KMS-11 (cell line): ENCODE measurements at regions not wholly inside any gene's neighbourhood (a gene's known extent, or its start where the extent isn't known, plus 50 kb on each side); places are given as distances from the start of the nearest gene placed in this dataset.

Experiments
- H2AFZ ChIP-seq: fragments of 200-600 bp; sonication (generic); 2 replicates; pipeline ENCODE4 v1.6.1; 2016; ENCODE audit warnings: antibody characterized with exemption, mixed run types, low read depth
- H3K27ac ChIP-seq: fragments of 200-600 bp; sonication (generic); 2 replicates; pipeline ENCODE4 v1.6.1; 2016; ENCODE audit warnings: mild to moderate bottlenecking, mixed run types
- H3K27me3 ChIP-seq: fragments of 200-600 bp; sonication (generic); 2 replicates; pipeline ENCODE4 v1.6.1; 2017; ENCODE audit warnings: mild to moderate bottlenecking, low read depth, mixed run types, moderate library complexity; ENCODE audit not compliant: insufficient read depth
- H3K36me3 ChIP-seq: fragments of 200-600 bp; sonication (generic); 2 replicates; pipeline ENCODE4 v1.6.1; 2017; ENCODE audit warnings: mild to moderate bottlenecking, mixed run types; ENCODE audit not compliant: insufficient read depth
- H3K4me1 ChIP-seq: fragments of 200-600 bp; sonication (generic); 2 replicates; pipeline ENCODE4 v1.6.1; 2016; ENCODE audit warnings: mild to moderate bottlenecking, low read depth, mixed run types; ENCODE audit not compliant: poor library complexity, severe bottlenecking
- H3K4me2 ChIP-seq: fragments of 200-600 bp; sonication (generic); 2 replicates; pipeline ENCODE4 v1.7.0; 2016; ENCODE audit warnings: mild to moderate bottlenecking, mixed run types
- H3K4me3 ChIP-seq: fragments of 200-600 bp; sonication (generic); IDR thresholded peaks from 2 replicates; pipeline ENCODE4 v1.6.1; 2017; ENCODE audit warnings: low read depth, low read length, mixed read lengths; ENCODE audit not compliant: insufficient read depth
- H3K79me2 ChIP-seq: fragments of 200-600 bp; sonication (generic); 2 replicates; pipeline ENCODE4 v1.6.1; 2016; ENCODE audit warnings: low read depth, mixed run types; ENCODE audit not compliant: insufficient read depth
- H3K9ac ChIP-seq: fragments of 200-600 bp; sonication (generic); 2 replicates; pipeline ENCODE4 v1.6.1; 2016; ENCODE audit warnings: mild to moderate bottlenecking, mixed run types
- H4K20me1 ChIP-seq: fragments of 200-600 bp; sonication (generic); 2 replicates; pipeline ENCODE4 v1.6.1; 2016; ENCODE audit warnings: mild to moderate bottlenecking, mixed run types; ENCODE audit not compliant: insufficient read depth
- CTCF ChIP-seq: fragments of 200-600 bp; sonication (generic); conservative IDR thresholded peaks from 2 replicates; pipeline ENCODE4 v1.6.1; 2017; ENCODE audit warnings: low read depth, mild to moderate bottlenecking, antibody characterized with exemption, low read length, moderate library complexity, mixed read lengths

DNA sequence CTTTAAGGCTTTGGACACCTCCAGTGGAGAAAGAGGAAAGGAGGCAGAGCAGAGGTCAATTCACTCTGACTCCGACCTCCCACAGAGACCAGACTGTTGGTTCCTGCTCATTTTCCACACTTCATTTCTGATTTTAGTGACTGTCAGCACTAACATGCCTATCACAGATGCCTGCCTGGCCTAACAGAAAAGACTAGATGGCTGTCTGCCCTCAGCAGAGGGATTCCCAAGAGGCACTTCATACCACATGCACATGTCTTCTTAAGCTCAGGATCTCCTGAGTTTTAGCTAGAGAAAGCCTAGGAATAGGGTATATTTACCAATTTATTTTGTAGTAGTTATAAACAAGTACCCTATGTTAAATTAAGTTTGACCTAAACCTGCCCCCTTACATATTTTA, 336.0 kb downstream of the ENC1 start:
- peaks cover 13% of the 10 kb centered on the region for H3K4me1 ChIP-seq
- H4K20me1 ChIP-seq, result no peaks in the 10 kb centered on the region
- H3K4me2 ChIP-seq, result no peak overlapping the region
- TF ChIP-seq CTCF, result no peak
- H2AFZ ChIP-seq, result no peak overlapping the region
- H3K4me3 ChIP-seq, result no peak overlapping the region
- H3K36me3 ChIP-seq, result no peaks in the 10 kb centered on the region
- H3K27ac ChIP-seq, result no peak overlapping the region
- H3K9ac ChIP-seq, result no peak overlapping the region
- no peaks in the 10 kb centered on the region for H3K27me3 ChIP-seq
- no peaks in the 10 kb centered on the region for H3K79me2 ChIP-seq

DNA sequence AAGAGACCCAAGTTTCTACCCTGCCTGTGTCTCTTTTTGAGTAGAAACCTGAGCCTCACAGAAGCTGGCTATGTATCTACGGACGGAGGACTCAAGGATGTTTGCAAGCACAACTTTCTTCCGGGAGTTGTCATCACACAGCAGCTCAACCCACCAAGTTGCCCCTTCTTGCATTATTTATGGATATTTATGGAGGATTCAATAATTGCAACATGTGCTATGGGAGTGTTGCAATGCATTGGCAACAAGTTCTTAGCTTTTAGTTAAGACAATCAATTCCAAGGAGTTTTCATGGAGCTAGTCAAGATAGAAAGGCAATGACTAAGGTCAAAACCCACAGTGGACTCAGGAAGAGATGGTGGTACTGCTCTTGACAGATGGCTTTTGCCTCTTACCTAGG, 336.9 kb downstream of the ENC1 start:
- no peak for TF ChIP-seq CTCF
- Histone ChIP-seq H3K27me3 (no peaks in the 10 kb centered on the region), H4K20me1 (no peaks in the 10 kb centered on the region), H3K27ac (no peak overlapping the region), H3K4me1 (peaks cover 4% of the 10 kb centered on the region), H3K9ac (no peak overlapping the region), H3K79me2 (no peaks in the 10 kb centered on the region), H2AFZ (no peak overlapping the region), H3K4me3 (no peak overlapping the region), H3K36me3 (no peaks in the 10 kb centered on the region), H3K4me2 (no peak overlapping the region)

- H3K4me2 ChIP-seq, result no peak overlapping the region
- H3K9ac ChIP-seq, result no peak overlapping the region
- H4K20me1 ChIP-seq, result no peaks in the 10 kb centered on the region
- no peak overlapping the region for H3K4me3 ChIP-seq
- no peaks in the 10 kb centered on the region for H3K79me2 ChIP-seq
- no peaks in the 10 kb centered on the region for H3K36me3 ChIP-seq
- H3K27ac ChIP-seq, result no peak overlapping the region
- H3K4me1 ChIP-seq, result no peaks in the 10 kb centered on the region
- no peak overlapping the region for H2AFZ ChIP-seq
- no peaks in the 10 kb centered on the region for H3K27me3 ChIP-seq
- no peak for TF ChIP-seq CTCF
Observed at GRCh38 chr5:74301576-74301975, 339.0 kb downstream of the ENC1 start.

- Histone ChIP-seq H3K4me2 (no peak overlapping the region), H3K36me3 (no peaks in the 10 kb centered on the region), H3K79me2 (no peaks in the 10 kb centered on the region), H3K27me3 (no peaks in the 10 kb centered on the region), H3K4me1 (no peaks in the 10 kb centered on the region), H2AFZ (no peak overlapping the region), H4K20me1 (no peaks in the 10 kb centered on the region), H3K27ac (no peak overlapping the region), H3K9ac (no peak overlapping the region), H3K4me3 (no peak overlapping the region)
- TF ChIP-seq CTCF, result no peak
Observed at GRCh38 chr5:74300808-74301389, 339.6 kb downstream of the ENC1 start.
